Progenitor cell of endocrine pancreas (in vitro differentiated cells): ENCODE measurements at regions not wholly inside any gene's neighbourhood (a gene's known extent, or its start where the extent isn't known, plus 50 kb on each side); places are given as distances from the start of the nearest gene placed in this dataset.

Experiments
- DNase-seq: peaks from one replicate; pipeline ENCODE4 v3.0.0; 2021; ENCODE audit warnings: low spot score; ENCODE audit not compliant: unreplicated experiment
- H3K27ac Mint-ChIP-seq: 2 replicates; pipeline ENCODE4 v1.8.0; 2021; ENCODE audit warnings: mild to moderate bottlenecking, moderate library complexity, mixed read lengths
- H3K27me3 Mint-ChIP-seq: 2 replicates; pipeline ENCODE4 v1.8.0; 2021; ENCODE audit warnings: mixed read lengths
- H3K36me3 Mint-ChIP-seq: 2 replicates; pipeline ENCODE4 v1.8.0; 2022; ENCODE audit warnings: mixed read lengths; ENCODE audit not compliant: insufficient read depth
- H3K4me1 Mint-ChIP-seq: 2 replicates; pipeline ENCODE4 v1.8.0; 2021; ENCODE audit warnings: low read depth, mixed read lengths
- H3K4me3 Mint-ChIP-seq: 2 replicates; pipeline ENCODE4 v1.8.0; 2021; ENCODE audit warnings: low read depth, mild to moderate bottlenecking, moderate library complexity, mixed read lengths
- H3K9me3 Mint-ChIP-seq: 2 replicates; pipeline ENCODE4 v1.8.0; 2021; ENCODE audit warnings: low read depth, mixed read lengths
- TF ChIP-seq, protein P1 (sequence below): fragments of 200-600 bp; sonication (generic); IDR thresholded peaks from one replicate; pipeline ENCODE4 v1.5.0; 2021; ENCODE audit warnings: antibody characterized with exemption, mild to moderate bottlenecking; ENCODE audit not compliant: unreplicated experiment

DNA sequence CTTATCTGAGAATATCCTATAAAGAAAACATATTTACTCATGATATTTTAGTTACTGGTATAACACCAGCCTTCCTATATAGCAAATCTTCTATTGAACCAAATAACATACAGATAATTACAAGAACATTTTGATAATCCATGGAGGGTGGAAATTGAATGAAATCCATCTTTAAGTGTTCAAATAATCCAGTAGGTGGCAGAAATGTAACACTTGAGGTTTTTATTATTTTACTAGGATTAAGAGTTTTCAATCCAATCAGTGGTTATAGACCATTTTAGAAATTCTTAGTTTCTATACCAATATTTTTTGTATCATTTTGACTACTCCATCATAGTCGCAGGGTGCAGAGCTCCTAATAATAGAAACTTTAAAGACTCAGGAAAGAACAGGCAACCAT lies 101.9 kb upstream of the KCNH8 start:
- Mint-ChIP-seq H3K4me1 (no peaks in the 10 kb centered on the region), H3K27ac (no peak overlapping the region), H3K27me3 (no peaks in the 10 kb centered on the region), H3K9me3 (no peaks in the 10 kb centered on the region), H3K36me3 (no peaks in the 10 kb centered on the region), H3K4me3 (no peak overlapping the region)
- DNase-seq, result no peak
- TF ChIP-seq, protein P1, sequence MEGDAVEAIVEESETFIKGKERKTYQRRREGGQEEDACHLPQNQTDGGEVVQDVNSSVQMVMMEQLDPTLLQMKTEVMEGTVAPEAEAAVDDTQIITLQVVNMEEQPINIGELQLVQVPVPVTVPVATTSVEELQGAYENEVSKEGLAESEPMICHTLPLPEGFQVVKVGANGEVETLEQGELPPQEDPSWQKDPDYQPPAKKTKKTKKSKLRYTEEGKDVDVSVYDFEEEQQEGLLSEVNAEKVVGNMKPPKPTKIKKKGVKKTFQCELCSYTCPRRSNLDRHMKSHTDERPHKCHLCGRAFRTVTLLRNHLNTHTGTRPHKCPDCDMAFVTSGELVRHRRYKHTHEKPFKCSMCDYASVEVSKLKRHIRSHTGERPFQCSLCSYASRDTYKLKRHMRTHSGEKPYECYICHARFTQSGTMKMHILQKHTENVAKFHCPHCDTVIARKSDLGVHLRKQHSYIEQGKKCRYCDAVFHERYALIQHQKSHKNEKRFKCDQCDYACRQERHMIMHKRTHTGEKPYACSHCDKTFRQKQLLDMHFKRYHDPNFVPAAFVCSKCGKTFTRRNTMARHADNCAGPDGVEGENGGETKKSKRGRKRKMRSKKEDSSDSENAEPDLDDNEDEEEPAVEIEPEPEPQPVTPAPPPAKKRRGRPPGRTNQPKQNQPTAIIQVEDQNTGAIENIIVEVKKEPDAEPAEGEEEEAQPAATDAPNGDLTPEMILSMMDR, result peak; percentile 33

GRCh38 chr3:19030522-19030839 lies 117.8 kb upstream of the KCNH8 start:
- TF ChIP-seq, protein P1, result peak; percentile 27
- Mint-ChIP-seq H3K4me3 (no peak overlapping the region), H3K36me3 (no peaks in the 10 kb centered on the region), H3K9me3 (no peaks in the 10 kb centered on the region), H3K4me1 (no peaks in the 10 kb centered on the region), H3K27me3 (no peaks in the 10 kb centered on the region), H3K27ac (no peak overlapping the region)
- DNase-seq, result no peak

DNA sequence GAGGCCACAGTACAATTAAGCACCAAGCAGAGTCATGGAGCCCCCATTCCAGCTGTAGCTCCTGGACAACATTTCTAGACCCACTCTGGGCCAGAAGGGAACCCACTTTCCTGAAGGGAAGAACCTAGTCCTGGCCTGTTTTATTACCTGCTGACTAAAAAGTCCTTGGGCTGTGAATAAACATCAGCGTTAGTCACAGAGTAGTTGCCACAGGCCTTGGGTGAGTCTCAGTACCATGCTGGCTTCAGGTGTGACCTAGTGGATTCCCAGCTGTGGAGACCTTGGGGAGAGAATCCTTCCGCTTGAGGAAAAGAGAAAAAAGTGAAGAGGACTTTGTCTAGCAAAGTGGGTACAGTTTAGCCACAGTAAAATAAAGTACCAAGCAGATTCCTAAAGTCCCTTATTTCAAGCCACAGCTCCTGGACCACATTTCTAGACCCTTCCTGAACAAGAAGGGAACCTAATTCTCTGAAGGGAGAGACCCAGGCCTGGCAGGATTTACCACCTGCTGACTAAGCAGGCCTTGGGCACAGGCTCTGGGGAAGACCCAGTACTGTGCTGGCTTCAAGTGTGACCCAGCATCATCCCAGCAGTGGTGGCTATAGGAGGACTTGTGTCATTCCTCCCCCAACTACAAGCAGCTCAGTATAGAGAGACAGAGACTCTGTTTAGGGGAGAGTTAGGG lies 118.3 kb upstream of the KCNH8 start:
- no peak for DNase-seq
- Mint-ChIP-seq H3K27me3 (no peaks in the 10 kb centered on the region), H3K4me3 (no peak overlapping the region), H3K9me3 (no peaks in the 10 kb centered on the region), H3K27ac (no peak overlapping the region), H3K36me3 (no peaks in the 10 kb centered on the region), H3K4me1 (no peaks in the 10 kb centered on the region)
- TF ChIP-seq, protein P1, result no peak

DNA sequence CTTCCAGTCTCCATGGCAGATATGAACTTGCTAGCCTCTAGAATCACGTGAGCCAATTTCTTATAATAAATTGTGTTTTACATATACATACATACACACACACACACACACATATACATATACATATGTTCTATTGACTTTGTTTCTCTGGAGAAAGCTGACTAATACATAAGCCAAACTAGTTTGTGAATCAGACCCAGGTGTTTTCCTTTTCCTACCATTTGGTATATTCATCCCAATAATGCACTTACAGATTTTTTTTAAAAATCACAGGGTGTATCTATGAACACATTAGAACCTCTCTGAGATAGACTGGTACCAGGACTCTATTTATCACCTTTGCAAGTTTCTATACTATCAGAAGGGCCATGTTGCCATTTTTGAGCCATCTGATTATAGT lies 122.9 kb upstream of the KCNH8 start:
- Mint-ChIP-seq H3K36me3 (no peaks in the 10 kb centered on the region), H3K9me3 (no peaks in the 10 kb centered on the region), H3K27me3 (no peaks in the 10 kb centered on the region), H3K4me1 (no peaks in the 10 kb centered on the region), H3K27ac (no peak overlapping the region), H3K4me3 (no peak overlapping the region)
- no peak for DNase-seq
- TF ChIP-seq, protein P1, result no peak

DNA sequence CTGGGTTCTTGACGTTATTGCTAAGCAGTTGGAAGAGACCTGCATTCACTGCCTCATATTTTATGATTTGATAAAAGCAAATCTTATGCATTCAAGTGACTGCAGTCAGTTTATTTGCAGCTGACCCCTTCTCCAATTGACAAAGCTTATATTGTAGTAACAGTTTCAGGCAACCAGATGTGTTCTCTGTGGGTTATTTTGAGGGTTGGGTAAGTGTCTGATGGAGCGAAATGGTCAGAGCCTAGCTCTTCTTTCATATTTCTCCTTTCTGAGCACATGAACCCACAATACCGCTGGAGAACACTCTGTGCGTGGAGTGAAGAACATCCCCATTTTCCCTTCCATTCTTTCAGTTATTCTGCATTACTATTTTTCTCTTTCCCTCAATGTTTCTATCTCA lies 125.8 kb upstream of the KCNH8 start:
- Mint-ChIP-seq H3K27ac (no peak overlapping the region), H3K4me3 (no peak overlapping the region), H3K9me3 (no peaks in the 10 kb centered on the region), H3K36me3 (no peaks in the 10 kb centered on the region), H3K4me1 (no peaks in the 10 kb centered on the region), H3K27me3 (no peaks in the 10 kb centered on the region)
- DNase-seq, result no peak
- TF ChIP-seq, protein P1, result no peak
